SKM-1 (cell line): ENCODE measurements at regions not wholly inside any gene's neighbourhood (a gene's known extent, or its start where the extent isn't known, plus 50 kb on each side); places are given as distances from the start of the nearest gene placed in this dataset.

Source experiments
- DNase-seq: peaks from one replicate; lab custom pipeline; 2025; ENCODE audit not compliant: unreplicated experiment; lab: John Stamatoyannopoulos, UW

DNA sequence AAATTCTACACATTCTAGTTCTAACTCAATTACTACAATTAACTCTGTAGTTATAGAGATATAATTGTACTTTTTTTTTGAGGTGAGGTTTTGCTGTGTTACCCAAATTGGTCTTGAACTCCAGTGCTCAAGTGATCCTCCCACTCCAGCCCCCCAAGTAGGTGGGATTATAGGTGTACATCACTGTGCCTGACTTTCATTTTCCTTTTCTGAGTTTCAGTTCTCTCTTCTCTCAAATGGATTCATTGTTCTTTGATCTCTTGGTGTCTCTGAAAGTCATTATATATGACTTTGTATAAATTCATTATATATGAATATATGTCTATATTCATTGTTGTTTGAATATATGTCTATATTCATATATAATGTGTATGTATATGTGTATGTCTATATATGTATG, 74.0 kb upstream of the GALNT2 start:
- DNase-seq = no peak

DNA sequence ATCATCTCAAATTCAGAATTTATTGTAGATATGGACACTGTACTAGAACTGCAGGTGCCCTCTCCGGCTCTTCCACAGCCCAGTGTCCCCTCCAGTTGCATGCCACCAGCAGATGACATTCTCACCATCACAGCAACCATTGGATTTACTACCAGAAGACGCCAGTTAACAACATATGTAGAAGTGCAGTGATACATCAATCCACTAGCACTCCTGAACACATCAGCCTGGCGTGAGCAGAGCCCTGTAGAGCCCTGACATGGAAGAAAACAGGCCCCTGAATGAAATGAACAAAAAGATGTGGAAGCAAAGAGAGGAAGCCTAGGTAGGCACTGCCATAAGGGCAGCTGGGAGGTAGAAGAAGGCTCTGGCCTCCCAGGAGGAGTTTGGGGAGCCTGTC, 73.1 kb upstream of the GALNT2 start:
- no peak for DNase-seq

DNA sequence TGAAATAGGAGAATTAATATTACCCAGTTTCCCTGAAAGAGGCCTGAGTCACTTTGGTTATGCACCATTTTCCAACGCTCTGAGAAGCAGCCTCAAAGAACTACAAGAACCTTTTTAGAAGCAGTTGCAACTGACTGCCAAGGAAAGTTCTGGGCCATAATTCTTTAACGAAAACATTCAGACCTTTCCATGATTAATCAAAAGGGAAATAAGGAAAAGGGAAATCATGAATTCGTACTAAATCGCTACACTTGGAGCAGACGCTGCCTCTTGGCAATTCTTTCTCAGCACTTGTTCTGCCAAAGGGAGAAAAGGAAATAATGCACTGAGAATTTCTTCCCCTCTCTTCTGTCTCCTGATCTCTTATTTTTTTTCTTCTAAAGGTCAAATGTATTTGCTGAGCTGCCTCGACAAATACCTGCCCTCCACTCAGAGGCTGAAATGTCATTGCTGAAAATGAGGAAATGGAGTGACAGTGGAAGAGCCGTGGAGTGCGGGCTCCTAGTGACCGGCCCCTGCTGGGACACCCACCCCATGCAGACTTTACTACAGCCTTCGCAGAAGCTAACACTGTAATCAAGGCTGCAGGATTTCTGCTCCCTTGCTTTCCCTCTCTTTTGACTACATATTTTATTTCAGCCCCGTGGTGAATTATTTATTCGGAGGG, 67.9 kb upstream of the GALNT2 start:
- no peak for DNase-seq

DNA sequence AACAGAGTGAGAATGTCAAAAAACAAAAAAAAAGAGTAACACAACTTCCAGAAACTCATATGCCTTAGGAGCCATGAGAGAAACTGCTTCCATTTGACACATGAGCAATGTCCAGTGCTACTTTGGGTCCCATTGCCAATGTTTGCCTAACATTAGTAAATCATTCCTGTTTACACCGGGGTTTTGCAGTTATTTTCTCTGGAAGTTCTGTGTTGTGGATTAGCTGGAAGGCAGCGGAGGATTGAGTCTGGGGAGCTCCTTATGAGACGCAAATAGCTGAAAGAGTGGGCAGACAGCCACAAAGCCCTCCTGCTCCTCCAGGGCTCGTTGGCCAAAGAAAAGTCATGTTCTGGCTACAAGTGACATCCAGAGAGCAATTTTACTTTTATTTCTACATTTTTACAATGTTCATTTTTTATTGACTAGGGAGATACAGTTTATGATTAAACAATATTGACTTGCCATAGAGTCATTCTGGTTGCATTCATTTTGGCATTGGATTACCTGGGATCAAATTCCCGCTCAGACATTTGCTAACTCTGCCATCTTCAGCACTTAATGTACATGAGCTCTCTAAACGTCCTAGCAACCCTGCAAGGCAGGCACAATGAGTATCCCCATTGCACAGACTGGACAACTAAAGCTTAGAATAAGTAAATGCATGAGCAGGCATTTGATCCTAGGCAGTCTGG, 66.4 kb upstream of the GALNT2 start:
- no peak for DNase-seq

DNA sequence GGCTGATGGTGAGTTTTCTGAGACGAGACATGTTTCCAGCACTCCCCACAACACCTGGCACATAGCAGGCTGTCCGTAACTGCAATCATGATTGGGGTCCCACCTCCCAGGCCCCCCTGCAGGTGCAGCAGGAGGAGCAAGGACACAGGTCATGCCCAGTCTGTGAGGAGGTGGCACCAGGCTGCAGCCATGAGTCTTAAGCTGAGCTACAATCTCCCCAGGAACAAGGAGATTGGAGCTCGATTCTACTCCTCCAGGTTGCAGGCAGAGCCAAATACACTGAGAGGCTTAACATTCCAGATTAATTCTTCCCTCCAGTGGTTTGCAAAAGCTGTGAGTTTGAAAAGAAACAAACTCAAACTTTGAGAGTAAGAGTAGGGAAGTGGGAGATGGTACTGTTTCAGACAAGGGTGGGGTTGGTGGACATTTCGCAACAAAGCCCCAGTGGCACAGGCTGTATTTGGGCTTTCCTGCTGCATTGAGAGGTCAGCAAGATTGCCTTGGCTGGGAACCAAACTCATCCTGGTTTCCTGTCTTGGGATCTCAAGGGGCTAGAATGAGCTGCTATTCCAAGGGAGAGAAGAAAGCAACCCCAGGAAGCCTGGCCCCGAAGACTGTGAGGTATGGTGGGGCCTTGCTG, 64.8 kb upstream of the GALNT2 start:
- DNase-seq = peak; percentile 68

DNA sequence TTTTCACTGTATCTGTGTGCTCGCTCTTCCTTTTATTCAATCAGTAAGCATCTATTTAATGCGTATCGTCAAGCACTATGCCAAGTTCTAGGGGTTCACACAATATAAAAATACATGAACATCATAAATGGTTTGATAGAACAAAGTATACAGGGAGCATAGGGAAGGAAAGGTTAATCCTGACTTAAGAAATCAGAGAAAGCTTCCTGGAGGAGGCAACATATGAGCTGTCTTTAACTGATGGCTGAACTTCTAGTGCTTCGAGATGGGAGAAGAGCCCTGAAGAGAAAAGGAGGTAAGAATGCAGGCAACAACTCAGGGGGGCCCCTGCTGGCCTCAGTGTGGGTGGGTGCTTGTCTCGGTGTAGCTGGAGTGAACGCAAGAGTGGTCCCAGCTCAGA, 63.6 kb upstream of the GALNT2 start:
- no peak for DNase-seq

DNA sequence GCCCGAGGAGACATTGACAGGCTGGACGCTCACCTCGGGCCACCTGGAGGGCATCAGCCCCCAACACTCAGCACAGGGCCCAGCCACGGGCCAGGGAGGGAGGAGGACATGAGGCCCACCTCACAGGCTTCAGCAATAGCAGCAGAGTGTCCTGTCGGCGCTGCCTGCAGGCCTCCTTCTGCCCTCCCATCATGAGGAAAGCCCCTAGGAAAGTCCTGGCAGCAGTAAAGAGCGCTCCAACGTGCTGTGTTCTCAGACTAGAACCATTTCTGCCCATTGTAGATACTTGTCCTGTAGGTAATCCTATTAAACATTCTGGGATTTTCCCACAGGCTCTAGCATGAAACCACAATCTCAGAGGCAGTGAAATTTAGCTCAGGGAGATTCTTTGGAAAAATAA, 62.0 kb upstream of the GALNT2 start:
- DNase-seq = no peak

DNA sequence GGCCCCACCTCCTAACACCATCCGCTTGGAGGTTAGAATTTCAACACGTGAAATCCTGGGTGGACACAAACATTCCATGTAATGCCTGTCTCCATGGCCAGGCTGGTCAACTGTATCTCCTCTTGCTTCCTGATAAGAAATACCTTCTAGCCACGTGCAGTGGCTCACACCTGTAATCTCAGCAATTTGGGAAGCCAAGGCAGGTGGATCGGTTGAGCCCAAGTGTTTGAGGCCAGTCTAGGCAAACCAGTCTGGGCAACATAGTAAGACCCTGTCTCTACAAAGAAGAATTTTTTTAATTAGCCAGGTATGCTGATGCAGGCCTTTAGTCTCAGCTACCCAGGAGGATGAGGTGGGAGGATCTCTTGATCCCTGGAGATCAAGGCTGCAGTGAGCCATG, 58.3 kb upstream of the GALNT2 start:
- DNase-seq = no peak

DNA sequence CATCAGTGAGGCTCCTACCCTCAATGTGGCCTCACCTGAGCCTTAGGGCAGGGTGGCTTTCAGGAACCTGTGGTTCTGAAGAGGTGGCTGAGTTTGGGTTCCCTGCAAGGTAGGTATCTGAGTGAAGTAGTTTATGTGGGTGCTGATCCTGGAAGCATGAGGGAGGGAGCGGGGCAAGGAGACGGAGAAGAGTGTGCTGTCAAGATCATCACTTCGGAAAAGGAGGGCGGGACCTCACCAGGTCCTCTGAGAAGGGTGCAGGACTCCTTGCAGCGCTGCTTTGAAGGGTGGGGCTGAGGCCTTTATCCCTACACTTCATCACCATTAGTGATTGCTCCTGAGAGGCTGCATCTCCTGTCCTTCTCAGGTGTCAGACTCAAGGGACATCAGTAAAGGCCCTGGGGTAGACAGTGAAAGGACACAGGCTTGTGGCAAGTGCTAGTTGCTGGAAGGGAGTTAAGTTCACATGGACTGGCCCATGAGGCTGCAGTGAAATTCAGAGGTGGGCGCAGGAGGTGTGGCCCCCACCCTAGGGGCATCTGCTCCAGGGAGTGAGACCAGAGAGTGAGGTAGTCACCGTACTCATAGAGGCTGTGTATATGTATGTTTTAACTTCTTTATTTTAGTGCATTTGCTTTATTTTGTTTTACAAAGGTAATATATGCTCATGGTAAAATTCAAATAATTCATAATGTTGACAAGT, 57.3 kb upstream of the GALNT2 start:
- DNase-seq = no peak

DNA sequence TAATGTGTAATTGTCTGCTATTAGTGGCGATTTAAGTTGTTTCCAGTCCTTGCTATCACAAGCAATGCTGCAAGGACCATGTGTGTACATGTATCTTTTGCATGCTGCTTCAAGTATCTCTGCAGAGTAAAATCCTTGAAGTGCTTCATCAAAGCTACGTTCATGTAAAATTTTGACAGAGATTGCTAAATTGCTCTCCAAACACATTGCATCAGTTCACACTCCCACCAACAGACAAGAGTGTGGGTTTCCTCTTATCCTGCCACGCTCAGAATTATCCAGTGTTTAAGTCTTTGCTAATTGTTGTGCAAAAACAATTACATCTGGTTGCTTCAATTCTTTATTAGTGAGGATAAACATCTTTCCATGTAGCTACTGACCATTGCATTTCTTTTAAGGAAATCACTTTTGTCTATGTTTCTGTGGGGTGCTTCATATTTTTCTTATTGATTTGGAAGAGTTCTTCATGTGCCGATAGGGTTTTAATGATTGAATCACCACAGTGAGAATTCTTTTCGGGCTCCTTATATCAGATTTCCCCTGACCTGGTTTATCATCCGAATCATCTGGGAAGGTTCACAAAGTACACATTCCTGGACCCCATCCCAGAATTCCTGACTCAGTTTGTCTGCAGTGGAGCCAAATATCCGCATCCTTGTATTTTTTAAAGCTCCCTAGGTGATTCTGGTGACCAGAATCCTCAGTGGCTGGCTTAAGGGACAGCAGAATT, 56.3 kb upstream of the GALNT2 start:
- DNase-seq = peak; percentile 70

DNA sequence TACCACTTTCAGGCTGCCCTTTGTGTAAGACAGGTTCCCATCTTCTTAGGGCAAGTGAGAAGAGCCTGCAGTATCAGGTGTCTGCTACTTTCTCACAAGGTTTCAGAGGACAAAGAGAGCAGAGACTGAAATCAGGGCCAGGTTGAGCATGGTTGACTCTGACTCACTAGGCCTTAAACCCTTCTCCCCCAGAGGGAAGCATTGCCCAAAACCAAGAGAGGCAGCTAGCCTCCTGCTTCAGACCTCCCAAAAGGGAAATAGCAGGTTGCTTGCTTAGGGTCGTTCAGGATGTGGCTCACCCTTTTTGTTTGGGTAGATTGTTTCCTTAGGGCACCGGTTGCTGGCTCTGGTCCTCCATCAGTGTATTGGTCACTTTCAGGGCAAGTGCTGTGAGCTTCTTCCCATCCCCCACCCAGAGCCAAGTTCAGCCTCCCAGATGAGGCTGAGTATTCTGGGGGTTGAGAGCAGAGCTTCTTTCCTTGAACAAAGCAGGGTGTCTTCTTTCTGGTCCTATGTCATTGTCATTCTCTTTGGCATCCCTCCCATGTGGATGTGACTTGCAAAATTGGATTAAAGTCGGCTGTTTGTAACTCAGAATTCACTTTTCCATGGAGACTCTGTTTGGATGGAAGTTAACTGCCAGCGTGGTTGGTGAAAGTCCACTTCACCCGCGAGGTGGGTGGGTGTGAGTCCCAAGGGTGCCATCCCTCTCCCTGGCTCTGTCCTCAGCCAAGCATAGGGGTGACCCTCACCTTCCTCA, 55.5 kb upstream of the GALNT2 start:
- DNase-seq = peak; percentile 45

DNA sequence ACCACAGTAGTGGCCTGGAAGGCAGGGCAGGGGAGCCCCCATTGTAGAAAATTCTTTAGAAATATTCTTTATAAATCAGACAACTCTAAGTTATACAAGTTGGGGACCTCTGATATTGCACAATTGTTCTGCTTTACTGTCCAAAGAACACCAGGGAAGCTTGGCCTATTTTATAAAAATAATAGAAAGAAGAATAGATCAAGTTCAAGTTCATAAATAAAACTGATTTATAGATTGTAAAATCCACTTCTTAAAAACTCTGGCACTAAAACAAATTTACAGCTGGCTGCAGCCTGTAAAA, 55.0 kb upstream of the GALNT2 start:
- no peak for DNase-seq

DNA sequence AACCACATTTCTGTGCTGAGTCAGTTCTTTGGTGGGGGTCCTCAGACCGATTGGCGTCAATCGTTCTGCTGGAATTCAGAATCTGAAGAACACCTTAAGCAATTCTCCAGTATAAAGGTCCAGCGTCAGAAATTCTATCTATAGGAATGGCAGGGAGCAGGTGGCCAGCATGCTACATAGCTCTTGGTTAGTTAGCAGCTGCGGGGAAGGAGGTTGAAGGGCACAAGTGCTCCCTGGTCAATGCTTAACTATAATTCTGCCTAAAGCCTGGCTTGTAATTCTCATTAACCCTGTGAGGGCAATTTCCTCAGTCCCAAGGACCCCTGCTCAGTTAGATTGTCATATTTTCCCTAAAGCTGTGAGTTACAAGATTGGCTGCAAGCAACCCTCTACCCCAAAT, 54.3 kb upstream of the GALNT2 start:
- no peak for DNase-seq

DNA sequence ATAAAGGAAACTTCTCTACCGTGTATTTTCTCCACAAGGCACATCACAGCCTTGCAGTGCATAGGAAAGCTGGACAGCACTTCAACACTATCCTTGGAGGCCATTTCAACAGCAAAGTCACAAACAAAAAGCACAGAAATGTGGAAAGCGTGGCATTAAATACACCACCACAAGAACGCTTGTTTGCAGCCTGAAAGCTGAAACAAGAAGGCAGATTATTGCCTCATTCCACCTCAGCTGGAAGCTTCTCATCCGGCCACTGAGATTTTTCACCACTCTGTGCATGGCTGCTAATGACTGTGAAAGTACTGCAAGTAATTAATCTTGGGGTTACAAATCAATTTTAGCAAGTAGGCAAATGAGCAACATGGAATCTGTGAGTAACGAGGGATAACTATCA, 50.9 kb upstream of the GALNT2 start:
- DNase-seq = no peak
